Effector memory CD8-positive, alpha-beta T cell (primary cell): ENCODE measurements at regions not wholly inside any gene's neighbourhood (a gene's known extent, or its start where the extent isn't known, plus 50 kb on each side); places are given as distances from the start of the nearest gene placed in this dataset.

Source experiments
- ATAC-seq: fragments of 150-1000 bp; cut with Tn5 transposase; replicated peaks from 2 replicates; pipeline ENCODE4 v1.10.0; 2021; ENCODE audit warnings: mild to moderate bottlenecking, moderate library complexity
- DNase-seq, 3 experiments: peaks; one replicate each; pipeline ENCODE4 v3.0.0; 2021
- H3K27ac Mint-ChIP-seq, 2 donors: one replicate each; pipeline ENCODE4 v1.8.0; 2022; ENCODE audit warnings: mild to moderate bottlenecking in 2 of 2, mixed read lengths in 2 of 2, moderate library complexity in 2 of 2
- H3K27me3 Mint-ChIP-seq, 2 donors: one replicate each; pipeline ENCODE4 v1.8.0; 2022; ENCODE audit warnings: mixed read lengths in 2 of 2
- H3K36me3 Mint-ChIP-seq: one replicate; pipeline ENCODE4 v1.8.0; 2022; ENCODE audit warnings: mild to moderate bottlenecking, moderate library complexity, mixed read lengths; ENCODE audit not compliant: insufficient read depth
- H3K4me1 Mint-ChIP-seq, 2 donors: one replicate each; pipeline ENCODE4 v1.8.0; 2022; ENCODE audit warnings: low read depth in 2 of 2, mixed read lengths in 2 of 2
- H3K4me3 Mint-ChIP-seq, 2 donors: one replicate each; pipeline ENCODE4 v1.8.0; 2022; ENCODE audit warnings: mild to moderate bottlenecking in 2 of 2, mixed read lengths in 2 of 2, moderate library complexity in 2 of 2
- H3K9me3 Mint-ChIP-seq, 2 donors: one replicate each; pipeline ENCODE4 v1.8.0; 2022; ENCODE audit warnings: mixed read lengths in 2 of 2

DNA sequence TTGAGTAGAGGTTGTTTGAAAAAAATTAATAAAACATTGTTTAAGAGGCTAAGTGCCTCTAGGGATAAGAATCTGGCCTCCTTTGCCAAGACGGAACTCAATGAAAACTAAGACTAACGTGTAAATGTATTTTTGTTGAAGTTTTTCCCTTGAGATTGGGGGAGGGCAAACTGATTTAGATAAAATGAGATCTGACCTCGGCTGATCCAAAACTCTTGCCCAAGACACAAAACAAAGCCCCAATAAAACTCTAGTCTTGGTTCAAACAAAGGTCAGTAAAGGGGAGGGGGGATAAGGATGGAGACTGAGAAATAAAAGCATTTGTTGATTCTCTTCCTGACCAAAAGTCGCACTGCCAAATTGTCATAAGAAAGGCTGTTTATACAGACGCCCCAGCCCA lies 134.8 kb upstream of the DPT start:
- Mint-ChIP-seq H3K27ac (no peak overlapping the region), H3K4me1 (peaks cover 3% of the 10 kb centered on the region in 2 donors), H3K36me3 (no peaks in the 10 kb centered on the region), H3K9me3 (peaks cover 0 to 3% of the 10 kb centered on the region in 2 donors), H3K27me3 (no peaks in the 10 kb centered on the region), H3K4me3 (no peak overlapping the region)
- DNase-seq: no peak
- ATAC-seq: no peak

DNA sequence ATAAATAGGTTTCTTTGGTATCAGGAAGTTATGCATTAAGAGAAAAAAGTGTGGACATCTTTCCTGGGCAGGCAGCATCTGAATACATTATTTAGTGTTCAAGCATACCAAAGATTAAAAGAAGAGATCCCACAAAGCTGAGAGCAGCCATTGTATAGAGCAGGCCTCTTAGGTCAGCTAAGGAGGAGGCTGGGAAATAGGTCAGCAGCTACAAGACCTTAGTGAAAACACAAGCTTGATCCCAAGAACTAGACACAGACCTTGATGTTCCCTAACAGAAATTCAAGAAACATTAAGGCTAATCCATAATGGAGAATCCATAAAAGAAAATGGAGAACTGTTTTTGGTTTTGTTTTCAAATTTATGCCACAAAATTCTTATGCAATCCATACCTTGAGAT lies 135.3 kb upstream of the DPT start:
- no peak for ATAC-seq
- Mint-ChIP-seq H3K27me3 (no peaks in the 10 kb centered on the region), H3K27ac (no peak overlapping the region), H3K36me3 (no peaks in the 10 kb centered on the region), H3K4me1 (peaks cover 3% of the 10 kb centered on the region in 2 donors), H3K4me3 (no peak overlapping the region), H3K9me3 (peaks cover 0 to 3% of the 10 kb centered on the region in 2 donors)
- DNase-seq: no peak

DNA sequence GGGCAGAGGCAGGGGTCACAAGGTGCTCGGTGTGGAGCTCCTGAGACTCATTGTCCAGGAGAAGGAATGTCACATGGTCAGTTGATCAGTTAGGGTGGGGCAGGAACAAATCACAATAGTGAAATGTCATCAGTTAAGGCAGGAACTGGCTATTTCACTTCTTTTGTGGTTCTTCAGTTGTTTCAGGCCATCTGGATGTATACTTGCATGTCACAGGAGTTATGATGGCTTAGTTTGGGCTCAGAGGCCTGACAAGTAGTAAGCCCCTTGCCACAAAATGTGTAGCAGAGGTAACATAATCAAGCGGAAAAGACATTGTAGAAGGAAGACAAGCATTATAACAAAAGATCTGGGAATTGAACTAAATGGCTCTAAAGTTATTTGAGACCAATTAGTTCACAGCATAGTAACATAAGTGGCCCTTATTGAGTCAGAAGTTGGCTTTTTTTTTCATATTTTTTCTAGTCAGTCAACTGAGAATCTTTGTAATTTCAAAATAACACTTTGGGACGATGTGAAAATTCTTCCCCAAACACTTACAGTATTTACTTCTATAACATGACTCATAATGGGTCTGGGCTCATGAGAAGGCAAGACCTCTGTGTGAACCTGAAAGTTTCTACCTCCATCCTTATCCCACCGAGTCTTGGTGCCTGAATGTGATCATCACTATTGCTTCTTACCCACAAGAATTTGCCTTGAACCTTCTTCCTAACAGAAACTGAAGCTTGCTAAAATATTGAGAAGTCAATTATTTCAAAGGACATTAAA lies 137.0 kb upstream of the DPT start:
- H3K4me1 Mint-ChIP-seq: peaks cover 3% of the 10 kb centered on the region in 2 donors
- ATAC-seq (no peak), DNase-seq (no peak)
- peaks cover 0 to 3% of the 10 kb centered on the region in 2 donors for H3K9me3 Mint-ChIP-seq
- H3K27me3 Mint-ChIP-seq: no peaks in the 10 kb centered on the region
- H3K36me3 Mint-ChIP-seq: no peaks in the 10 kb centered on the region
- H3K27ac Mint-ChIP-seq: no peak overlapping the region
- no peak overlapping the region for H3K4me3 Mint-ChIP-seq

DNA sequence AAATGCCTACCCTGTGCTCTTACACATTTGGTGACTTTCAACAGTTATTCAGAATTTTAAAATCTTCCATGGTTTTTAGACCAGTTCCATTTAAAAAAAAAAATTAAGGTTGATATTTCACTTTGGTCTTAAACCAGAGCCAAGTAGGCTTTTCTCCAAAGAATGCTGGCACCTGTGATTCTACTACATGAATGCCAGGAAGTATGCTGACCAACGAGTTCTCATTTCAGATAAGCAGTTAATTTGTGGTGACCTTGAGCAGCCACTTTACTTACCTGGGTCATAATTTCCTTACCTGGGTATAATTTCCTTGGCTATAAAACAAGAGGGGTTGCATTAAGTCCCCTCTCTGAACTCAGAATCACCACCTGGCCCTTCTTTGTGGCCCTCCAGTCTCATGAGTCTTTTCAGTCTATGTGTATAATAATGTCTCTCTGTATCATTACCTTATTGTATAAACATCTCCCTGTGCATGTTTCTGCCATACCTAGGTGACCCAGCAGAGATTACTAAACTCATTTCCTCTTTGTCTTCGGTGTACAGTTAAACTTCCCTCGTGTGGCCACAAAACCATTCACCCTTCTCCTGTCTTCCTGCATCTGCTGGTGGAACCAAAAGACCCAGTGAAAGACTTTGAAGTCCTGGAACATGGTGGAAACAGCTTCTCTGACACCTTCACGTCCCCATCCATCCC lies 139.1 kb upstream of the DPT start:
- Mint-ChIP-seq H3K9me3 (peaks cover 5 to 8% of the 10 kb centered on the region in 2 donors), H3K27ac (no peak overlapping the region)

DNA sequence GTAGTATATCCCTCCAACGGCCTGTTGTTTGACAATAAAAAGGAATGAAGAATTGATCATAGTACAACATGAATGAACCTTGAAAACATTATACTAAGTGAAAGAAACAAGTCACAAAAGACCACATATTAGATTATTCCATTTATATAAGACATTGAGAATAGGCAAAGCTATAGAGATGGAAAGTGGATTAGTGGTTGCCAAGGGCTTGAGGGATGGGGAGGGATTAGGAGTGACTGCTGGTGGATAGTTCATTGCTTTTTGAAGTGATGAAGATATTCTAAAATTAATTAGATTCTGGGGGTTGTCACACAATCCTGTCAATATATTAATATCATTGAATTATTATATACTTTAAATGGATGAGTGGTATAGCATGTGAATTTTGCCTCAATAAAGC lies 142.5 kb upstream of the DPT start:
- Mint-ChIP-seq H3K4me1 (peaks cover 3 to 6% of the 10 kb centered on the region in 2 donors), H3K4me3 (no peak overlapping the region), H3K9me3 (peaks cover 2 to 8% of the 10 kb centered on the region in 2 donors), H3K36me3 (no peaks in the 10 kb centered on the region), H3K27ac (no peak overlapping the region), H3K27me3 (no peaks in the 10 kb centered on the region)
- ATAC-seq (no peak), DNase-seq (no peak)

More for the DNA sequence above, 139.1 kb upstream of the DPT start:
- peaks cover 3 to 6% of the 10 kb centered on the region in 2 donors for H3K4me1 Mint-ChIP-seq
- no peaks in the 10 kb centered on the region for H3K36me3 Mint-ChIP-seq
- H3K4me3 Mint-ChIP-seq: no peak overlapping the region
- ATAC-seq (no peak), DNase-seq (no peak)
- H3K27me3 Mint-ChIP-seq: no peaks in the 10 kb centered on the region

DNA sequence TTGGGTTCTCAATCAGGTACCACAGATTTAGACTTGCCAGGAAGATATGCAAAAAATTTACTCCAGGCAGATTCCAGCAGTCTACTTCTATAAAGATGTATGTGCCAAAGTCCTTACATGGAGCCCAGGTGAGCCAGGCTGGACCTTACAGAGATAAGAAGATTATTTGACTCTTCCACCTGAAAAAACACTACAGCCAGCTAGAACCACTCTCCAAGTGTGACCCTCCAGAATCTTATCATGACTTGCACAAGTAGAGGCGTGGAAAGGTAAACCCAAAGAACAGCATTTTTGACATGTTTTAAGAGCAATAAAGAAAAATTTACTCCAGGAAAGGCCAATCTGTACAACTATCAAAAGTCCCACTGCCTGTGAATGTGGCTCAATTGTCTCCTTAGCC lies 146.8 kb upstream of the DPT start:
- H3K27ac Mint-ChIP-seq: no peak overlapping the region
- H3K4me3 Mint-ChIP-seq: no peak overlapping the region
- no peak for DNase-seq
- H3K9me3 Mint-ChIP-seq: peaks cover 2 to 8% of the 10 kb centered on the region in 2 donors
- peaks cover 0 to 3% of the 10 kb centered on the region in 2 donors for H3K4me1 Mint-ChIP-seq
- no peaks in the 10 kb centered on the region for H3K36me3 Mint-ChIP-seq
- no peaks in the 10 kb centered on the region for H3K27me3 Mint-ChIP-seq
- no peak for ATAC-seq

DNA sequence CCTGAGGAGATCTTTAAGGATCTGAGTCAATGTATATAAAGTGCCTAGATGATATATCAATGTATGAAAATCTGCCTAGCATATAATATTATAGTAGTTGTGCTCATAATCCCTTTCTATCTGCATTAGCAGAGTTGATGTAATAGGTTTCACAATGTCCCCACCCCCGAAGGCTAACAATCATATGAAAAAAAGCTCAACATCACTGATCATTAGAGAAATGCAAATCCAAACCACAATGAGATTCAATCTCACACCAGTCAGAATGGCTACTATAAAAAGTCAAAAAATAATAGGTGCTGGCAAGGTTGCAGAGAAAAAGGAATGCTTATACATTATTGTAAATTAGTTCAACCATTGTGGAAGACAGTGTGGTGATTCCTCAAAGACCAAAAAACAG lies 147.8 kb upstream of the DPT start:
- peaks cover 2 to 7% of the 10 kb centered on the region in 2 donors for H3K9me3 Mint-ChIP-seq
- H3K27me3 Mint-ChIP-seq: no peaks in the 10 kb centered on the region
- no peaks in the 10 kb centered on the region for H3K36me3 Mint-ChIP-seq
- H3K4me1 Mint-ChIP-seq: peaks cover 0 to 3% of the 10 kb centered on the region in 2 donors
- H3K4me3 Mint-ChIP-seq: no peak overlapping the region
- ATAC-seq (no peak), DNase-seq (no peak)
- no peak overlapping the region for H3K27ac Mint-ChIP-seq

DNA sequence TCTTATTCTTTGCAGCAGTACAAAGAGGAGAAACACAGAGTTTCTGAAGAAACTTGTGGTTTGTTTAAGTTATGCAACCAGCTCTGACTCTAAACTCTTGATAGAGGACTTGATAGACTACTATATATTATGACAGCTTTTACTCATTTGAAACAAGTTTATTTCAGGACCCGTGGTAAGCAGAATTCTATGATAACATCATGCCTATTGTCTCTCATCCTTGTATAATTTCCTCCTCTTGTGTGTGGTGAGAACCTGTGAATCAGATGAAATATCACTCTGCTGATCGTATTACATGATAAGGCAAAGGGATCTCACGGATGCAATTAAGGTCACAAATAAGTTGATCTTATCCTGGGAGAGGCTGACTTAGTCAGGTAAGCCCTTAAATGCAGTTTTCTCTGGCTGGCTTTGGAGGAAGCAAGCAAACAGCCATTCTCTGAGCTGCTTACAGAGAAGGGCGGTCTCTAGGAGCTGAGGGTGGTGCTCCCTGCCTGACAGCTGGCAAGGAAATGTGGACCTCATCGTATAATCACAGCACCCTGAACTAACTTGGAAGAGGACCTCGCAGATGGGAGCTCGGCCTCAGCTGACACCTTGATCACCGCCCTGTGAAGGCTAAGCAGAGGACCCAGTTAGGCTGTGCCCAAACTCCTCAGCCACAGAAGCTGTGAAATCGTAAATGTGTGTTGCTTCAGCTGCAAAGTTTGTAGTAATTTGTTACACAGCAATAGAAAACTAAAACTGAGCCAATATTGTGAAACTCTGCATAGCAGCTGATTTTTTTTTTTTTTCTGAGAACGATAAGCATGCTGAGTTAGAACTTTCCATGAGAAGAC lies 151.1 kb upstream of the DPT start:
- DNase-seq (no peak), ATAC-seq (no peak)
- H3K27me3 Mint-ChIP-seq: no peaks in the 10 kb centered on the region
- H3K4me3 Mint-ChIP-seq: no peak overlapping the region
- no peaks in the 10 kb centered on the region for H3K4me1 Mint-ChIP-seq
- no peaks in the 10 kb centered on the region for H3K36me3 Mint-ChIP-seq
- H3K27ac Mint-ChIP-seq: no peak overlapping the region
- no peaks in the 10 kb centered on the region for H3K9me3 Mint-ChIP-seq

DNA sequence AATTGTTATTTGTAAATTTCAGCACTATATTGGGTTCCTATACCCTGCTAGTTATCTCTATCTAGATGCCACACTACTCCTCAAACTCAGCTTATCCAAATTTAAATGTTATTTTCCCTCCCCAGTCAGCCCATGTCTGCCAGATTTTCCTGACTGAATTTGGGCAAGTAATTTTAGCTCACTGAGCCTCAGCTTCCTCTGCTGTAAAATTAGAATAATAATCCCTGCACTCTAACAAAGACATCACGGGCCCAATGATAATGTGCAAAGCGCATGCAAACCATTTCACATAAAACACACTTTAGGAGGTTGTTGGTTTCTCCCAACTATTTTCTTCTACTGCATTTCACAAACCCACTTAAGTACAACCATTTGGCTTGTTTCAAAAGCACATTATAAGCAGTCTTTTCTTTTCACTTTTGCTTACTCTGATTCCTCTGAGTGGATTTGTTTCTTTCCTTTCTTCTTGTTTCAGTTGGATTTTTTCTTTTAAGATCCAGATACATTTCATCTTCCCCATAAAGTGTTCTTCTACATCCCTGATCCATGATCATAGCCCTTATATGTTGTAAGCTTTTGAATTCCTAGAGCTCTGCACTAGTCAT lies 152.8 kb upstream of the DPT start:
- H3K36me3 Mint-ChIP-seq: no peaks in the 10 kb centered on the region
- ATAC-seq: no peak
- H3K4me1 Mint-ChIP-seq: no peaks in the 10 kb centered on the region
- H3K9me3 Mint-ChIP-seq: no peaks in the 10 kb centered on the region
- H3K27me3 Mint-ChIP-seq: no peaks in the 10 kb centered on the region
- DNase-seq: no peak
- H3K27ac Mint-ChIP-seq: no peak overlapping the region
- no peak overlapping the region for H3K4me3 Mint-ChIP-seq

DNA sequence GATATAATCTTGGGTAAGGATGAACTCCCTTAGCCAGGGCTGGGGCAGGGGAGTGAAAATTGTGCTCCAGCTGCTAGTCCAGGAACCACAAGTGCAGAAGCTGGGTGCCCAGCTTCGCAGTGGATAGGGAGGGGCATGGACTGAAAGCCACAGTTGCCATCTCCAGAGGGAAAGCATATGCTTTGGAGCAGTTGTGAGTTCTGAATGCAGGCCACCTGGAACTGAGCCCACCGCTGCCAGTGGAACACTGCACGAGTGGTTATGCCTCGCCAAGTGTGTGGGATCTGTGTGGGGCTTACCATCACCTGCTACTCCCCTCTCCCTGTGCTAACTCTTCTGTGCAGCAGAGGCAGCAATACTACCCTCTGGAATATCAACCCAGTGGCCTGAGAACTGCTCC lies 158.4 kb upstream of the DPT start:
- H3K9me3 Mint-ChIP-seq: no peaks in the 10 kb centered on the region
- ATAC-seq: no peak
- H3K27ac Mint-ChIP-seq: no peak overlapping the region
- peaks cover 0 to 16% of the 10 kb centered on the region in 2 donors for H3K27me3 Mint-ChIP-seq
- H3K36me3 Mint-ChIP-seq: no peaks in the 10 kb centered on the region
- no peak overlapping the region for H3K4me3 Mint-ChIP-seq
- no peak for DNase-seq
- H3K4me1 Mint-ChIP-seq: no peaks in the 10 kb centered on the region

DNA sequence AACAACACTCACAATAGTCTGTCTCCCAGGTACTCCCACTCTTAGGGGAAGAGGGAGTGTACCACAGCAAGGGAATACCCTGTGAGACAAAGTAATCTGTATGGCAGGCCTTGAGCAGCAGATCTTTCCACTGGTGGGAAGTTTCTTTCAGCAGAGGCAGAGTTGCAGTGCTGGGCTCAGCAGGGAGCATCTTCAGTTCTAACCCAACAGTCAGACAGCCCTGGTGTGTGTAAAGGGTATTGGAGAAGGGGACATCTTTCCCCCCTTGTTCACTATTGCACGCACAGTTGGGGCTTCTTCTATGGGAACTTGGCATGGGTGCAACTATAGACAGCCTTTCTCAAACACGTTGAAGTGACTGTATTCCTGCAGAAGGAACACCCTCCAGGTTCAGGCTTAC lies 159.4 kb upstream of the DPT start:
- ATAC-seq: no peak
- Mint-ChIP-seq H3K36me3 (no peaks in the 10 kb centered on the region), H3K4me3 (no peak overlapping the region), H3K27ac (peak overlapping the region in 1 of 2 donors; percentile 66), H3K4me1 (no peaks in the 10 kb centered on the region), H3K9me3 (no peaks in the 10 kb centered on the region), H3K27me3 (peaks cover 5 to 19% of the 10 kb centered on the region in 2 donors)
- DNase-seq: no peak

DNA sequence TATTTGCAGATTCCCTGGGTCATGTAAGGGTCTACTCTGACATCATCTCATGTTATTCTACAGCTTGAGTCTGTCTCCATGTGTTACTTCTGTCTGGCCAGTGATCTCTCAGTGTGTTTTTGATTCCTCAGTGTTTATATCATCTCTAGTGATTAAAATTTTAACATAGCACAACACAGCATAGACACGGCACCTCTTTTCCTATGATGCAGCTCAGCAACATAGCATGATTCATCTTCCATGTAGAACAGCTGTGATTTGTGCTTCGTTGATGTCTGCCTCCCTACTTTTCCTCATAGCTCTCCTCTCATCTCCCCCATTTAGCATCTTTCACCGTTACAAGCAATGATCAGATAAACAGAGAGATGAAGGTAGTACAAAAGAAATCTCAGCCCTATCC lies 163.9 kb upstream of the DPT start:
- no peak overlapping the region for H3K4me3 Mint-ChIP-seq
- no peaks in the 10 kb centered on the region for H3K9me3 Mint-ChIP-seq
- H3K36me3 Mint-ChIP-seq: no peaks in the 10 kb centered on the region
- ATAC-seq (no peak), DNase-seq (no peak)
- peaks cover 39 to 46% of the 10 kb centered on the region in 2 donors for H3K27me3 Mint-ChIP-seq
- no peak overlapping the region for H3K27ac Mint-ChIP-seq
- peaks cover 0 to 3% of the 10 kb centered on the region in 2 donors for H3K4me1 Mint-ChIP-seq

DNA sequence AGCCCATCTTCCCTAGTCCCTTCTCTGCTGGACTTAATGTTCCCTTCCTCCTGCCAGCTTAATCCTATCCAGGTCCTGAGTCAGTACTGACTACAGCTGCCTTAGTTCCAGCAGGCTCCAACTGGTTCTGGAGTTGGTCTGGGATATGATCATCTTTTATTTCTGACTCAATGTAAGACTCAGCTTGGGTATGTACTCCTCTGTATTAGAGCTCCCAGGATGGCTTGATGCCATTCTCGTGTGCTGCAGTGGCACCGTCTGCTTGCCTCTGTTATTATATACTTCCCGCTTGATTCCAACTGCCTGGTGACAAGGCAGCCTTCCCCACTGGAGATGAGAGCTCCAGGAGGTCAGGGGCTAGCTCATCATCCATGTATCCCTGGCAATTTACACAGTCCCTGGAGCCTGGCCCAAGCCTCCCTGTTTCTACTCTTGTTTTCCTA lies 164.4 kb upstream of the DPT start:
- DNase-seq (no peak), ATAC-seq (no peak)
- Mint-ChIP-seq H3K4me3 (no peak overlapping the region), H3K9me3 (no peaks in the 10 kb centered on the region), H3K4me1 (peaks cover 0 to 3% of the 10 kb centered on the region in 2 donors), H3K36me3 (no peaks in the 10 kb centered on the region), H3K27ac (no peak overlapping the region), H3K27me3 (peaks cover 43 to 46% of the 10 kb centered on the region in 2 donors)
